Suprapubic skin (tissue), 4 donors: ENCODE measurements at regions not wholly inside any gene's neighbourhood (a gene's known extent, or its start where the extent isn't known, plus 50 kb on each side); places are given as distances from the start of the nearest gene placed in this dataset.

Experiments used
- DNase-seq, 2 donors: peaks; one replicate each; pipeline ENCODE4 v3.0.0-alpha.2; 2019; ENCODE audit warnings: low spot score in 2 of 2
- H3K27ac ChIP-seq: fragments of 200-600 bp; sonication (generic); one replicate; pipeline ENCODE4 v1.5.1; 2019
- H3K27me3 ChIP-seq: fragments of 200-600 bp; sonication (generic); one replicate; pipeline ENCODE4 v1.5.1; 2019
- H3K36me3 ChIP-seq: fragments of 200-600 bp; sonication (generic); one replicate; pipeline ENCODE4 v1.5.1; 2019
- H3K4me1 ChIP-seq: fragments of 200-600 bp; sonication (generic); one replicate; pipeline ENCODE4 v1.5.1; 2019
- H3K4me3 ChIP-seq: fragments of 200-600 bp; sonication (generic); one replicate; pipeline ENCODE4 v1.5.1; 2019; ENCODE audit warnings: mild to moderate bottlenecking
- H3K9me3 ChIP-seq: fragments of 200-600 bp; sonication (generic); one replicate; pipeline ENCODE4 v1.5.1; 2019
- CTCF ChIP-seq, 2 donors: fragments of 200-600 bp in 1 of 2; fragments of 450-650 bp in 1 of 2; sonication (generic) in 1 of 2; IDR thresholded peaks; one replicate each; pipeline ENCODE4 v1.5.1; 2016 to 2019; ENCODE audit warnings: antibody characterized with exemption in 2 of 2, mild to moderate bottlenecking in 1 of 2, moderate library complexity in 1 of 2
- EP300 ChIP-seq: sonication (generic); formaldehyde crosslinking; IDR thresholded peaks from one replicate; pipeline ENCODE4 v1.6.1; 2017; ENCODE audit warnings: antibody characterized with exemption
- POLR2A ChIP-seq, 2 donors: fragments of 450-650 bp; IDR thresholded peaks; one replicate each; pipeline ENCODE4 v1.6.1; 2017; ENCODE audit warnings: antibody characterized with exemption in 2 of 2, mild to moderate bottlenecking in 2 of 2, moderate library complexity in 2 of 2
- POLR2AphosphoS5 ChIP-seq, 3 donors: sonication (generic); formaldehyde crosslinking; IDR thresholded peaks; one replicate each; pipeline ENCODE4 v1.6.1; 2017; ENCODE audit warnings: antibody characterized with exemption in 3 of 3
- WGBS: methylation state at CpG from one replicate; pipeline ENCODE4 v1.1.5; 2018; 5-methylcytosine and 5-hydroxymethylcytosine counted together

GRCh38 chr5:88594441-88594840 is 288.5 kb downstream of the MEF2C start:
- no peaks in the 10 kb centered on the region for H3K27me3 ChIP-seq
- 79% methylated on average over 1 of the region's 1 CpG for WGBS
- no peaks in the 10 kb centered on the region for H3K36me3 ChIP-seq
- H3K27ac ChIP-seq, result no peak overlapping the region
- TF ChIP-seq POLR2AphosphoS5 (IDR thresholded peaks at IDR 0.05) (no peak), POLR2A (IDR thresholded peaks at IDR 0.05) (no peak)
- no peak overlapping the region for H3K4me3 ChIP-seq
- no peak for DNase-seq
- no peaks in the 10 kb centered on the region for H3K4me1 ChIP-seq
- peaks cover 2% of the 10 kb centered on the region for H3K9me3 ChIP-seq

- WGBS, result 84% methylated on average over 4 of the region's 4 CpGs
Measured at GRCh38 chr5:88588609-88589008, 294.4 kb downstream of the MEF2C start.

GRCh38 chr5:88583471-88583870 is 299.5 kb downstream of the MEF2C start:
- 100% methylated on average over 1 of the region's 1 CpG for WGBS

More at GRCh38 chr5:88588609-88589008, 294.4 kb downstream of the MEF2C start:
- H3K4me1 ChIP-seq, result no peaks in the 10 kb centered on the region
- TF ChIP-seq POLR2AphosphoS5 (IDR thresholded peaks at IDR 0.05), result no peak
- no peak for TF ChIP-seq POLR2A (IDR thresholded peaks at IDR 0.05)
- TF ChIP-seq EP300, result no peak
- no peak for TF ChIP-seq CTCF (IDR thresholded peaks at IDR 0.05)
- H3K27ac ChIP-seq, result no peak overlapping the region
- no peaks in the 10 kb centered on the region for H3K36me3 ChIP-seq
- no peak overlapping the region for H3K4me3 ChIP-seq
- H3K9me3 ChIP-seq, result peaks cover 16% of the 10 kb centered on the region
- H3K27me3 ChIP-seq, result no peaks in the 10 kb centered on the region
- DNase-seq, result no peak

GRCh38 chr5:88558366-88558765 is 289.7 kb upstream of the TMEM161B start:
- WGBS, result 89% methylated on average over 5 of the region's 5 CpGs
- Histone ChIP-seq H3K4me1 (no peaks in the 10 kb centered on the region), H3K36me3 (no peaks in the 10 kb centered on the region), H3K27ac (no peak overlapping the region), H3K4me3 (no peak overlapping the region), H3K27me3 (no peaks in the 10 kb centered on the region), H3K9me3 (no peaks in the 10 kb centered on the region)
- TF ChIP-seq POLR2AphosphoS5 (IDR thresholded peaks at IDR 0.05) (no peak), CTCF (IDR thresholded peaks at IDR 0.05) (no peak), EP300 (no peak), POLR2A (IDR thresholded peaks at IDR 0.05) (no peak)
- DNase-seq, result no peak

More at GRCh38 chr5:88583471-88583870, 299.5 kb downstream of the MEF2C start:
- no peak for DNase-seq
- Histone ChIP-seq H3K27me3 (no peaks in the 10 kb centered on the region), H3K36me3 (no peaks in the 10 kb centered on the region), H3K4me1 (no peaks in the 10 kb centered on the region), H3K27ac (no peak overlapping the region), H3K9me3 (peaks cover 10% of the 10 kb centered on the region), H3K4me3 (no peak overlapping the region)
- TF ChIP-seq CTCF (IDR thresholded peaks at IDR 0.05) (no peak), EP300 (no peak), POLR2AphosphoS5 (IDR thresholded peaks at IDR 0.05) (no peak), POLR2A (IDR thresholded peaks at IDR 0.05) (no peak)

GRCh38 chr5:88557881-88558280 is 289.2 kb upstream of the TMEM161B start:
- WGBS, result 80% methylated on average over 3 of the region's 3 CpGs
- no peak for TF ChIP-seq POLR2A (IDR thresholded peaks at IDR 0.05)
- no peak for TF ChIP-seq CTCF (IDR thresholded peaks at IDR 0.05)
- TF ChIP-seq POLR2AphosphoS5 (IDR thresholded peaks at IDR 0.05), result no peak
- no peak for TF ChIP-seq EP300
- Histone ChIP-seq H3K4me3 (no peak overlapping the region), H3K27ac (no peak overlapping the region), H3K9me3 (no peaks in the 10 kb centered on the region), H3K36me3 (no peaks in the 10 kb centered on the region), H3K4me1 (no peaks in the 10 kb centered on the region), H3K27me3 (no peaks in the 10 kb centered on the region)
- DNase-seq, result no peak

GRCh38 chr5:88557131-88557530 is 288.5 kb upstream of the TMEM161B start:
- no peaks in the 10 kb centered on the region for H3K4me1 ChIP-seq
- H3K4me3 ChIP-seq, result no peak overlapping the region
- H3K27me3 ChIP-seq, result no peaks in the 10 kb centered on the region
- no peaks in the 10 kb centered on the region for H3K9me3 ChIP-seq
- TF ChIP-seq EP300, result no peak
- TF ChIP-seq POLR2A (IDR thresholded peaks at IDR 0.05), result no peak
- no peak for TF ChIP-seq POLR2AphosphoS5 (IDR thresholded peaks at IDR 0.05)
- no peak for TF ChIP-seq CTCF (IDR thresholded peaks at IDR 0.05)
- 94% methylated on average over 2 of the region's 2 CpGs for WGBS
- H3K36me3 ChIP-seq, result no peaks in the 10 kb centered on the region
- no peak overlapping the region for H3K27ac ChIP-seq
- DNase-seq, result no peak
